Lower leg skin (tissue), 3 donors: ENCODE measurements at regions not wholly inside any gene's neighbourhood (a gene's known extent, or its start where the extent isn't known, plus 50 kb on each side); places are given as distances from the start of the nearest gene placed in this dataset.

Experiments
- CTCF ChIP-seq, 3 donors: fragments of 450-650 bp; IDR thresholded peaks; one replicate each; pipeline ENCODE4 v1.5.1; 2016; ENCODE audit warnings: antibody characterized with exemption in 3 of 3, mild to moderate bottlenecking in 3 of 3, moderate library complexity in 2 of 3
- POLR2A ChIP-seq, 2 donors: fragments of 450-650 bp; IDR thresholded peaks; one replicate each; pipeline ENCODE4 v1.6.1; 2016 to 2017; ENCODE audit warnings: antibody characterized with exemption in 2 of 2, mild to moderate bottlenecking in 1 of 2, moderate library complexity in 1 of 2

- no peak for TF ChIP-seq CTCF (IDR thresholded peaks at IDR 0.05)
- TF ChIP-seq POLR2A (IDR thresholded peaks at IDR 0.05) = no peak
Measured at GRCh38 chr4:13766761-13767540, 139.4 kb upstream of the BOD1L1 start.
